Liver (tissue), 8 donors: ENCODE measurements at regions not wholly inside any gene's neighbourhood (a gene's known extent, or its start where the extent isn't known, plus 50 kb on each side); places are given as distances from the start of the nearest gene placed in this dataset.

Source experiments
- DNase-seq: peaks from one replicate; pipeline ENCODE4 v3.0.0-alpha.2; 2017; ENCODE audit warnings: low spot score
- H3K27ac ChIP-seq, 2 donors: one replicate each; pipeline ENCODE4 v1.7.0; 2013; ENCODE audit warnings: inconsistent platforms in 2 of 2, low read length in 2 of 2, control low read depth in 1 of 2, low read depth in 1 of 2, mild to moderate bottlenecking in 1 of 2
- H3K27me3 ChIP-seq, 4 donors: one replicate each; pipeline versions ENCODE4 v1.6.1 to v1.7.0; 2013; ENCODE audit warnings: low read length in 3 of 4, inconsistent platforms in 1 of 4, mild to moderate bottlenecking in 1 of 4, moderate library complexity in 1 of 4; ENCODE audit not compliant: control insufficient read depth in 4 of 4, insufficient read depth in 4 of 4
- H3K36me3 ChIP-seq, 4 donors: one replicate each; pipeline versions ENCODE4 v1.6.1 to v1.7.0; 2013; ENCODE audit warnings: low read length in 3 of 4, mild to moderate bottlenecking in 3 of 4, low read depth in 1 of 4, moderate library complexity in 1 of 4; ENCODE audit not compliant: control insufficient read depth in 4 of 4, insufficient read depth in 3 of 4
- H3K4me1 ChIP-seq, 4 donors: one replicate each; pipeline versions ENCODE4 v1.6.1 to v1.7.0; 2013; ENCODE audit warnings: low read length in 3 of 4, mild to moderate bottlenecking in 3 of 4, moderate library complexity in 1 of 4; ENCODE audit not compliant: control insufficient read depth in 4 of 4, insufficient read depth in 4 of 4
- H3K4me3 ChIP-seq, 3 donors: one replicate each; pipeline versions ENCODE4 v1.6.1 to v1.7.0; 2013; ENCODE audit warnings: low read length in 3 of 3, control low read depth in 1 of 3, low read depth in 1 of 3, mild to moderate bottlenecking in 1 of 3
- H3K9ac ChIP-seq, 2 donors: one replicate each; pipeline ENCODE4 v1.7.0; 2013; ENCODE audit warnings: low read length in 2 of 2, mild to moderate bottlenecking in 2 of 2, moderate library complexity in 2 of 2, control low read depth in 1 of 2, low read depth in 1 of 2
- H3K9me3 ChIP-seq, 4 donors: one replicate each; pipeline versions ENCODE4 v1.6.1 to v1.7.0; 2013; ENCODE audit warnings: low read length in 3 of 4; ENCODE audit not compliant: control insufficient read depth in 4 of 4
- ATF3 ChIP-seq: IDR thresholded peaks from 2 replicates; pipeline ENCODE4 v1.6.1; 2016; ENCODE audit warnings: antibody characterized with exemption
- CTCF ChIP-seq: fragments of 150-350 bp; IDR thresholded peaks from 2 replicates; pipeline ENCODE4 v1.5.1; 2017; ENCODE audit warnings: improper control_type of control experiment, low read depth, low read length; ENCODE audit not compliant: missing input control
- FOXA1 ChIP-seq: IDR thresholded peaks from 2 replicates; pipeline ENCODE4 v1.6.1; 2016; ENCODE audit warnings: antibody characterized with exemption
- FOXA2 ChIP-seq: IDR thresholded peaks from 2 replicates; pipeline ENCODE4 v1.6.1; 2016; ENCODE audit warnings: antibody characterized with exemption
- GABPA ChIP-seq, 2 donors: IDR thresholded peaks in 1 of 2; conservative IDR thresholded peaks in 1 of 2; 2 replicates each; pipeline ENCODE4 v1.6.1; 2016; ENCODE audit warnings: antibody characterized with exemption in 2 of 2, mild to moderate bottlenecking in 1 of 2, moderate library complexity in 1 of 2
- HNF4A ChIP-seq, 2 donors: conservative IDR thresholded peaks; 2 replicates each; pipeline ENCODE4 v1.6.1; 2016; ENCODE audit warnings: antibody characterized with exemption in 2 of 2, mild to moderate bottlenecking in 2 of 2
- HNF4G ChIP-seq: IDR thresholded peaks from 2 replicates; pipeline ENCODE4 v1.6.1; 2016; ENCODE audit warnings: antibody characterized with exemption
- RAD21 ChIP-seq, 2 donors: IDR thresholded peaks; 2 replicates each; pipeline ENCODE4 v1.6.1; 2016; ENCODE audit warnings: antibody characterized with exemption in 2 of 2, mild to moderate bottlenecking in 2 of 2
- REST ChIP-seq: IDR thresholded peaks from 2 replicates; pipeline ENCODE4 v1.6.1; 2016; ENCODE audit warnings: antibody characterized with exemption, mild to moderate bottlenecking
- RXRA ChIP-seq, 2 donors: IDR thresholded peaks; 2 replicates each; pipeline ENCODE4 v1.6.1; 2017 to 2018; ENCODE audit warnings: antibody characterized with exemption in 2 of 2, mild to moderate bottlenecking in 1 of 2
- SP1 ChIP-seq: IDR thresholded peaks from 2 replicates; pipeline ENCODE4 v1.6.1; 2018; ENCODE audit warnings: antibody characterized with exemption, mild to moderate bottlenecking
- TAF1 ChIP-seq: conservative IDR thresholded peaks from 2 replicates; pipeline ENCODE4 v1.6.1; 2016; ENCODE audit warnings: antibody characterized with exemption, mild to moderate bottlenecking
- YY1 ChIP-seq: IDR thresholded peaks from 2 replicates; pipeline ENCODE4 v1.6.1; 2016; ENCODE audit warnings: antibody characterized with exemption, mild to moderate bottlenecking
- ZBTB33 ChIP-seq: IDR thresholded peaks from 2 replicates; pipeline ENCODE4 v1.6.1; 2016; ENCODE audit warnings: antibody characterized with exemption
- WGBS: extraction: QIAGEN DNeasy Blood & Tissue Kit; methylation state at CpG from one replicate; pipeline ENCODE4 v1.1.7; 2013; 5-methylcytosine and 5-hydroxymethylcytosine counted together
- donor health status: healthy.
- donor health status: healthy.
- donor health status: healthy.
- donor health status: healthy.
- donor health status: healthy.

- no peak for TF ChIP-seq SP1
Measured at GRCh38 chr12:88994537-88994936, 357.8 kb downstream of the DUSP6 start (continued).

- H3K9ac ChIP-seq: no peak overlapping the region
- H3K4me3 ChIP-seq: no peak overlapping the region
- H3K27ac ChIP-seq: no peak overlapping the region
- TF ChIP-seq GABPA (IDR thresholded peaks at IDR 0.05 in 1 of 2, conservative IDR thresholded peaks at IDR 0.05 in 1 of 2): no peak
- TF ChIP-seq RAD21 (IDR thresholded peaks at IDR 0.05): peak; percentile 85 to 88
- peak; percentile 48 for TF ChIP-seq CTCF
- no peaks in the 10 kb centered on the region for H3K9me3 ChIP-seq
- WGBS: 8% methylated on average over 3 of the region's 3 CpGs
- no peaks in the 10 kb centered on the region for H3K27me3 ChIP-seq
- no peaks in the 10 kb centered on the region for H3K36me3 ChIP-seq
- DNase-seq: no peak
- no peaks in the 10 kb centered on the region for H3K4me1 ChIP-seq
Measured at GRCh38 chr12:88993651-88994050, 358.6 kb downstream of the DUSP6 start.

GRCh38 chr12:88986056-88986455 is 366.2 kb downstream of the DUSP6 start:
- WGBS: 79% methylated on average over 5 of the region's 5 CpGs
- H3K27ac ChIP-seq: no peak overlapping the region
- no peak overlapping the region for H3K9ac ChIP-seq
- no peak for DNase-seq
- H3K36me3 ChIP-seq: no peaks in the 10 kb centered on the region
- H3K9me3 ChIP-seq: no peaks in the 10 kb centered on the region
- H3K4me3 ChIP-seq: no peak overlapping the region
- no peaks in the 10 kb centered on the region for H3K4me1 ChIP-seq
- TF ChIP-seq FOXA1: no peak
- H3K27me3 ChIP-seq: no peaks in the 10 kb centered on the region

GRCh38 chr12:88985631-88986030 is 366.7 kb downstream of the DUSP6 start:
- no peaks in the 10 kb centered on the region for H3K9me3 ChIP-seq
- no peak overlapping the region for H3K27ac ChIP-seq
- no peaks in the 10 kb centered on the region for H3K4me1 ChIP-seq
- TF ChIP-seq ATF3: no peak
- WGBS: 72% methylated on average over 3 of the region's 3 CpGs
- no peaks in the 10 kb centered on the region for H3K27me3 ChIP-seq
- no peaks in the 10 kb centered on the region for H3K36me3 ChIP-seq
- no peak overlapping the region for H3K9ac ChIP-seq
- DNase-seq: no peak
- no peak overlapping the region for H3K4me3 ChIP-seq

GRCh38 chr12:88985011-88985410 is 367.3 kb downstream of the DUSP6 start:
- H3K9ac ChIP-seq: no peak overlapping the region
- WGBS: 91% methylated on average over 3 of the region's 3 CpGs
- TF ChIP-seq FOXA1: no peak
- no peak for TF ChIP-seq REST
- no peak for TF ChIP-seq ATF3
- no peak for TF ChIP-seq RAD21 (IDR thresholded peaks at IDR 0.05)
- TF ChIP-seq SP1: no peak
- TF ChIP-seq RXRA (IDR thresholded peaks at IDR 0.05): no peak
- no peak for TF ChIP-seq YY1
- no peak for TF ChIP-seq HNF4A (conservative IDR thresholded peaks at IDR 0.05)
- TF ChIP-seq ZBTB33: no peak
- no peak for TF ChIP-seq TAF1
- no peak for TF ChIP-seq HNF4G
- no peak for TF ChIP-seq FOXA2

More at GRCh38 chr12:88985011-88985410, 367.3 kb downstream of the DUSP6 start:
- DNase-seq: no peak
- no peaks in the 10 kb centered on the region for H3K4me1 ChIP-seq
- no peak overlapping the region for H3K4me3 ChIP-seq
- H3K36me3 ChIP-seq: no peaks in the 10 kb centered on the region
- H3K27ac ChIP-seq: no peak overlapping the region
- no peaks in the 10 kb centered on the region for H3K9me3 ChIP-seq
- H3K27me3 ChIP-seq: no peaks in the 10 kb centered on the region
